ENCODE measurements at regions not wholly inside any gene's neighbourhood (a gene's known extent, or its start where the extent isn't known, plus 50 kb on each side); places are given as distances from the start of the nearest gene placed in this dataset.
"Not testable (repeated sequence)": the region's sequence is repeated elsewhere in the genome, so short reads cannot be mapped to it uniquely, and the experiment has no call there.

DNA sequence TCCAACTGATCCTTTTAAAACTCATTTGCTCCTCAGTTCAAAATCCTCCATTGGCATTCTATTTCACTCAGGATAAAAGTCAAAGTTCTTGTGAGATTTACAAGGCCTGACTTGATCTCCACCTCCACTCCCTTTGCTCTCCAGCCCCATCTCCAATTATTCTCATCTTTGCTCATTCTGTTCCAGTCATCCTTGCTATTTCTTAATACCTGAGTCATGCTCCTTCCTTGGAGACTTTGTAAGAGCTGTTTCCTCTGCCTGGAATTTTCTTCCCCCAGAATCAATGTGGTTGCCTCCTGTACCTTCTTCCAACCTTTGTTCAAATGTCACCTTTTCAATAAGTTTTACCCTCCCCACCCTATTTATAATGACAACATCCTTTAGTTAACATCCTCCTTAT lies 373.5 kb downstream of the HTR1B start:
- Histone ChIP-seq H3K4me1 (no peaks in the 10 kb centered on the region), H3K9me3 (no peaks in the 10 kb centered on the region), H3K36me3 (no peaks in the 10 kb centered on the region), H3K27ac (no peak overlapping the region), H3K27me3 (no peaks in the 10 kb centered on the region), H3K4me3 (no peak overlapping the region)
- intact Hi-C loops (cut with DNase I), result no loop called here
- TF ChIP-seq, protein P1, sequence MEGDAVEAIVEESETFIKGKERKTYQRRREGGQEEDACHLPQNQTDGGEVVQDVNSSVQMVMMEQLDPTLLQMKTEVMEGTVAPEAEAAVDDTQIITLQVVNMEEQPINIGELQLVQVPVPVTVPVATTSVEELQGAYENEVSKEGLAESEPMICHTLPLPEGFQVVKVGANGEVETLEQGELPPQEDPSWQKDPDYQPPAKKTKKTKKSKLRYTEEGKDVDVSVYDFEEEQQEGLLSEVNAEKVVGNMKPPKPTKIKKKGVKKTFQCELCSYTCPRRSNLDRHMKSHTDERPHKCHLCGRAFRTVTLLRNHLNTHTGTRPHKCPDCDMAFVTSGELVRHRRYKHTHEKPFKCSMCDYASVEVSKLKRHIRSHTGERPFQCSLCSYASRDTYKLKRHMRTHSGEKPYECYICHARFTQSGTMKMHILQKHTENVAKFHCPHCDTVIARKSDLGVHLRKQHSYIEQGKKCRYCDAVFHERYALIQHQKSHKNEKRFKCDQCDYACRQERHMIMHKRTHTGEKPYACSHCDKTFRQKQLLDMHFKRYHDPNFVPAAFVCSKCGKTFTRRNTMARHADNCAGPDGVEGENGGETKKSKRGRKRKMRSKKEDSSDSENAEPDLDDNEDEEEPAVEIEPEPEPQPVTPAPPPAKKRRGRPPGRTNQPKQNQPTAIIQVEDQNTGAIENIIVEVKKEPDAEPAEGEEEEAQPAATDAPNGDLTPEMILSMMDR (IDR thresholded peaks at IDR 0.05), result no peak
- DNase-seq (ENCODE audit: low spot score in 2 of 2), result no peak

DNA sequence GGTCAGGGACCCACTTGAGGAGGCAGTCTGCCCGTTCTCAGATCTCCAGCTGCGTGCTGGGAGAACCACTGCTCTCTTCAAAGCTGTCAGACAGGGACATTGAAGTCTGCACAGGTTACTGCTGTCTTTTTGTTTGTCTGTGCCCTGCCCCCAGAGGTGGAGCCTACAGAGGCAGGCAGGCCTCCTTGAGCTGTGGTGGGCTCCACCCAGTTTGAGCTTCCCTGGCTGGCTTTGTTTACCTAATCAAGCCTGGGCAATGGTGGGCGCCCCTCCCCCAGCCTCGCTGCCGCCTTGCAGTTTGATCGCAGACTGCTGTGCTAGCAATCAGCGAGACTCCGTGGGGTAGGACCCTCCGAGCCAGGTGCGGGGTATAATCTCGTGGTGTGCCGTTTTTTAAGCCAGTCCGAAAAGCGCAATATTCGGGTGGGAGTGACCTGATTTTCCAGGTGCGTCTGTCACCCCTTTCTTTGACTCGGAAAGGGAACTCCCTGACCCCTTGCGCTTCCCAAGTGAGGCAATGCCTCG lies 375.4 kb downstream of the HTR1B start:
- H3K4me1 ChIP-seq; H3K27me3 ChIP-seq; H3K4me3 ChIP-seq; H3K36me3 ChIP-seq; DNase-seq (ENCODE audit: low spot score in 2 of 2); H3K27ac ChIP-seq; H3K9me3 ChIP-seq; intact Hi-C loops (cut with DNase I): not testable (repeated sequence)

DNA sequence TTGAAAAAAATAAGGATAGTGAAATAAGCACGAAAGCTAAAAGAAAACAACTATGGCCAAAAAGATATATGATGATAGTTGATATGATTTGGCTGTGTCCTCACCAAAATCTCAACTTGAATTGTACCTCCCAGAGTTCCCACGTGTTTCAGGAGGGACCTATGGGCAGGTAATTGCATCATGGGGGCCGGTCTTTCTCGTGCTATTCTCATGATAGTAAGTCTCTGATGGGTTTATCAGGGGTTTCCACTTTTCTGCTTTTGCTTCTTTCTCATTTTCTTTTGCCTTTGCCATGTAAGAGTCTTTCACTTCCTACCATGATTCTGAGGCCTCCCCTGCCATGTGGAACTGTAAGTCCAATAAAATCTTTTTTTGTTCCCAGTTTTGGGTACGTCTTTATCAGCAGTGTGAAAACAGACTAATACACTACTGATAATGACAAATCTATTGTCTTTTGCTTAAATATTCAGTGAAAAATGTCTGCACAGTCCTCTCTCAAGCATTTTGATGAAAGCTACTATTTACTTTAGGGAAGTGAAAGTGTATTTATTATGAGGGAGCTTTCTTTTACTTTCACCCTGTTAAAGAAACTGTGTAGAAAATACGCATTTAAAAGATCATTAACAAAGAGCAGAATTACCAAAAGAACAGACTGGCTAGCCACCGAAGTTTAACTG lies 389.1 kb downstream of the HTR1B start:
- no peak overlapping the region for H3K4me3 ChIP-seq
- H3K27ac ChIP-seq, result no peak overlapping the region
- intact Hi-C loops (cut with DNase I), result no loop called here

DNA sequence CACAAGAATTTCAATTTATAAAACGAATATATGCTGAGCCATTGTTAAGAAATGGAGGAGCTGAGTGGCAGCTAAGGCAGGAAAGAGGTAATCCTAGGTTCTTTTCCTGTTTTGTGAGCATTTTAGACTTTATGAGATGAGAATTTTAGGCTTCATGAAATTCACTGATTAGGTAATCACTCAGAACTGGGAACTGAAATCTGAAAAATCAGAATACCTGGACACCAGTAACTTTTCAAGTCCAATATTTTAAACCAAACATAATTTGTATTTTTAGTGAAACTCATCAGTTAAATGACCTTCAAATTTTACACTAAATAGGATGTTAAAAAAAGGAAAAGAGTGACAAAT lies 389.9 kb downstream of the HTR1B start:
- H3K4me3 ChIP-seq, result no peak overlapping the region
- H3K27me3 ChIP-seq, result no peaks in the 10 kb centered on the region
- no peaks in the 10 kb centered on the region for H3K9me3 ChIP-seq
- H3K27ac ChIP-seq, result no peak overlapping the region
- H3K36me3 ChIP-seq, result no peaks in the 10 kb centered on the region
- TF ChIP-seq, protein P1 (IDR thresholded peaks at IDR 0.05), result no peak
- intact Hi-C loops (cut with DNase I), result no loop called here
- no peak for DNase-seq (ENCODE audit: low spot score in 2 of 2)
- H3K4me1 ChIP-seq, result no peaks in the 10 kb centered on the region

More for the DNA sequence above, 389.1 kb downstream of the HTR1B start:
- DNase-seq (ENCODE audit: low spot score in 2 of 2), result no peak
- Histone ChIP-seq H3K27me3 (no peaks in the 10 kb centered on the region), H3K36me3 (no peaks in the 10 kb centered on the region), H3K9me3 (no peaks in the 10 kb centered on the region), H3K4me1 (no peaks in the 10 kb centered on the region)
- TF ChIP-seq, protein P1 (IDR thresholded peaks at IDR 0.05), result no peak

DNA sequence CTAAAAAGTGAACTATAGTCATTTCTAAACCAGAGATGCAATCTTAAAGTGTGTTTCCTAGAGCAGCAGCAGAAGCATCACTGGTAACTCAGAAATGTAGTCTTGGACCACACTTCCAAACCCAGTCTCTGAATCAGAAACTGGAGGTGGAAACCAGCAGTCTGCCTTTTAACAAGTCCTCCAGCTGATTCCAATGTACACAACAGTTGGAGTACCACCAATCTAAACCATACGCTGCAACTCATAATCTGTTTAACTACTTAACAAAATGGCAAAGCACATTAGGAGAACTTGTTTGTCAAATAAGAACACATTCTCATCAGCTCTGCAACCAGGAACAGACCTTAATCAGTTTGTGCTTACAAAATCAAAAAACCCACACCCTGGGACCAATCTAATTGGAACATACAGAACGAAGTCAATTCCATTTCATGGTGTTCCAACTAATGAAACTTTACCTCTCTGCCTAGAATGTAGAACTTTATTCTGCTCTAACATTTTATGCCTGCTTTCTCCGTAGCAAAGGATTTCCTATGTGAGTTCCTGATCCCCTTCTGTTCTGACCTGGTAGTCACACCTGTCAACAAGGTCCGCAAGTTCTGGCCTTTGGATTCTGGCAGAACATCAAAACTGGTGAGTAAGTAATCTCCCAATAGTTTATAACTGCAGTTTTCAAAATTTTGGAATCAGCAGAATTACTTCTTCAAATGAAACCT lies 390.4 kb downstream of the HTR1B start:
- intact Hi-C loops (cut with DNase I), result no loop called here
- Histone ChIP-seq H3K9me3 (no peaks in the 10 kb centered on the region), H3K27me3 (no peaks in the 10 kb centered on the region), H3K27ac (no peak overlapping the region), H3K36me3 (no peaks in the 10 kb centered on the region), H3K4me3 (no peak overlapping the region), H3K4me1 (no peaks in the 10 kb centered on the region)
- TF ChIP-seq, protein P1 (IDR thresholded peaks at IDR 0.05), result no peak
- DNase-seq (ENCODE audit: low spot score in 2 of 2), result no peak

DNA sequence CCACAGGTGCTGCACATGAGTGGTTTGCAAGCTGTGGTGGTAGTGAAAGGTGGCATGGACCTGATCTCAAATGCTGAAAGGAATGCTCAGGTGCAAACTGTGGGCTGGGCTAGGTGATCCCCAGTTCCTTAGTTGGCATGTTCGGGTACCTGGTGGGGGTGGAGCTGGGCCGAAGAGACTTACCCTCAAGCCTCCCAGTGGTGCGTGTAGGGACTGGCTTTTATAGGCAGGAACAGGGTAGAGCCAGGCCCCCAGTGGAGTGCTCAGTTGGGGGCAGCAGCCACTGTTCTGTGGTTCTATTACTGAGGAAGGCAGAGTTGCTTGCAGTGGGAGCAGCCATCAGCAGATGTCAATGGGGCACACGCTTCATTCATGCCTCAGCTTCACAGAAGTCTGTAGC lies 399.8 kb downstream of the HTR1B start:
- Histone ChIP-seq H3K4me1 (no peaks in the 10 kb centered on the region), H3K27me3 (no peaks in the 10 kb centered on the region), H3K36me3 (no peaks in the 10 kb centered on the region), H3K9me3 (no peaks in the 10 kb centered on the region), H3K27ac (no peak overlapping the region), H3K4me3 (no peak overlapping the region)
- TF ChIP-seq, protein P1 (IDR thresholded peaks at IDR 0.05), result no peak
- intact Hi-C loops (cut with DNase I), result no loop called here
- DNase-seq (ENCODE audit: low spot score in 2 of 2), result no peak
